KMS-11 (cell line): ENCODE measurements at regions not wholly inside any gene's neighbourhood (a gene's known extent, or its start where the extent isn't known, plus 50 kb on each side); places are given as distances from the start of the nearest gene placed in this dataset.

Source experiments
- H2AFZ ChIP-seq: fragments of 200-600 bp; sonication (generic); 2 replicates; pipeline ENCODE4 v1.6.1; 2016; ENCODE audit warnings: antibody characterized with exemption, mixed run types, low read depth
- H3K27ac ChIP-seq: fragments of 200-600 bp; sonication (generic); 2 replicates; pipeline ENCODE4 v1.6.1; 2016; ENCODE audit warnings: mild to moderate bottlenecking, mixed run types
- H3K27me3 ChIP-seq: fragments of 200-600 bp; sonication (generic); 2 replicates; pipeline ENCODE4 v1.6.1; 2017; ENCODE audit warnings: mild to moderate bottlenecking, low read depth, mixed run types, moderate library complexity; ENCODE audit not compliant: insufficient read depth
- H3K36me3 ChIP-seq: fragments of 200-600 bp; sonication (generic); 2 replicates; pipeline ENCODE4 v1.6.1; 2017; ENCODE audit warnings: mild to moderate bottlenecking, mixed run types; ENCODE audit not compliant: insufficient read depth
- H3K4me1 ChIP-seq: fragments of 200-600 bp; sonication (generic); 2 replicates; pipeline ENCODE4 v1.6.1; 2016; ENCODE audit warnings: mild to moderate bottlenecking, low read depth, mixed run types; ENCODE audit not compliant: poor library complexity, severe bottlenecking
- H3K4me2 ChIP-seq: fragments of 200-600 bp; sonication (generic); 2 replicates; pipeline ENCODE4 v1.7.0; 2016; ENCODE audit warnings: mild to moderate bottlenecking, mixed run types
- H3K4me3 ChIP-seq: fragments of 200-600 bp; sonication (generic); IDR thresholded peaks from 2 replicates; pipeline ENCODE4 v1.6.1; 2017; ENCODE audit warnings: low read depth, low read length, mixed read lengths; ENCODE audit not compliant: insufficient read depth
- H3K79me2 ChIP-seq: fragments of 200-600 bp; sonication (generic); 2 replicates; pipeline ENCODE4 v1.6.1; 2016; ENCODE audit warnings: low read depth, mixed run types; ENCODE audit not compliant: insufficient read depth
- H3K9ac ChIP-seq: fragments of 200-600 bp; sonication (generic); 2 replicates; pipeline ENCODE4 v1.6.1; 2016; ENCODE audit warnings: mild to moderate bottlenecking, mixed run types
- H4K20me1 ChIP-seq: fragments of 200-600 bp; sonication (generic); 2 replicates; pipeline ENCODE4 v1.6.1; 2016; ENCODE audit warnings: mild to moderate bottlenecking, mixed run types; ENCODE audit not compliant: insufficient read depth
- TF ChIP-seq, protein P1 (sequence below): fragments of 200-600 bp; sonication (generic); conservative IDR thresholded peaks from 2 replicates; pipeline ENCODE4 v1.6.1; 2017; ENCODE audit warnings: low read depth, mild to moderate bottlenecking, antibody characterized with exemption, low read length, moderate library complexity, mixed read lengths

DNA sequence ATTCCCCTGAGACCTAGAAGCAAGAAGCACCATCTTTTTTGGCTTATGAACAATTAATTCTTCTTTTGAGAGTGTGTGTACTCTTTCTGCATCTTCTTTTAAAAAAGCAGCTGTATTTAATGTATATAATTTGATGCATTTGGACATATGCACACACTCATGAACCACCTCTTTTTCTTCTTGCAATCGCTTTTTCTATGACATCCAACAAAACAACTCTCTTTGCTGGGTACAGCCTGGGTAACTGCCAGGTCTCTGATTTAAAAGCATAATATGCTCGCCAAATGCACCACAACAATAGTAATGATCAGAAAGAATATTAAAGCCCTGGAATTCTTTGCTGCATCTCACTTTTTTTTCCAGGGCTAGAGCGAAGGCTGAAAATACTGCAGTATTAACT, 97.3 kb downstream of the HAPSTR1 start:
- Histone ChIP-seq H3K4me3 (no peak overlapping the region), H3K27me3 (no peaks in the 10 kb centered on the region), H4K20me1 (no peaks in the 10 kb centered on the region), H3K4me2 (no peak overlapping the region), H3K4me1 (no peaks in the 10 kb centered on the region), H3K9ac (no peak overlapping the region), H2AFZ (no peak overlapping the region), H3K36me3 (no peaks in the 10 kb centered on the region), H3K27ac (no peak overlapping the region), H3K79me2 (no peaks in the 10 kb centered on the region)
- TF ChIP-seq, protein P1, sequence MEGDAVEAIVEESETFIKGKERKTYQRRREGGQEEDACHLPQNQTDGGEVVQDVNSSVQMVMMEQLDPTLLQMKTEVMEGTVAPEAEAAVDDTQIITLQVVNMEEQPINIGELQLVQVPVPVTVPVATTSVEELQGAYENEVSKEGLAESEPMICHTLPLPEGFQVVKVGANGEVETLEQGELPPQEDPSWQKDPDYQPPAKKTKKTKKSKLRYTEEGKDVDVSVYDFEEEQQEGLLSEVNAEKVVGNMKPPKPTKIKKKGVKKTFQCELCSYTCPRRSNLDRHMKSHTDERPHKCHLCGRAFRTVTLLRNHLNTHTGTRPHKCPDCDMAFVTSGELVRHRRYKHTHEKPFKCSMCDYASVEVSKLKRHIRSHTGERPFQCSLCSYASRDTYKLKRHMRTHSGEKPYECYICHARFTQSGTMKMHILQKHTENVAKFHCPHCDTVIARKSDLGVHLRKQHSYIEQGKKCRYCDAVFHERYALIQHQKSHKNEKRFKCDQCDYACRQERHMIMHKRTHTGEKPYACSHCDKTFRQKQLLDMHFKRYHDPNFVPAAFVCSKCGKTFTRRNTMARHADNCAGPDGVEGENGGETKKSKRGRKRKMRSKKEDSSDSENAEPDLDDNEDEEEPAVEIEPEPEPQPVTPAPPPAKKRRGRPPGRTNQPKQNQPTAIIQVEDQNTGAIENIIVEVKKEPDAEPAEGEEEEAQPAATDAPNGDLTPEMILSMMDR: no peak

DNA sequence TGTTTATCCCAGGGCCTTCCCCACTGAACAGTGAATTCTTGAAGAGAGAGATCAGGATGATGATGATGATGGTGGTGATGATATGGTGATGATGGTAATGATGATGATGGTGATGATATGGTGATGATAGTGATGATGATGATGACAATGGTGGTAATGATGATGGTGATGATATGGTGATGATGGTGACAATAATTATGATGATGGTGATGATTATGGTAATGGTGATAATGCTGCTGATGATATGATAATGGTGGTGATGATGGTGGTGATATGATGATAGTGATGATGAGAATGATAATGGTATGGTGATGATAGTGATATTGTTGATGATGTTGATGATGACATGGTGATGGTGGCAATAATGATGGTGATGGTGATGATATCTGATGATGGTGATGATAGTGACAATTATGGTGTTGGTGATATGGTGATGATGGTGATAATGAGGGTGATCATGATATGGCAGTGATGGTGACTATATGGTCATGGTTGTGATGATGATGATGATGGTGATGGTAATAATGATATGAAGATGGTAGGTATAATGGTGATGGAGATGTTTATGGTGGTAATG, 99.9 kb downstream of the HAPSTR1 start:
- no peak overlapping the region for H2AFZ ChIP-seq
- H3K9ac ChIP-seq: no peak overlapping the region
- H3K36me3 ChIP-seq: no peaks in the 10 kb centered on the region
- TF ChIP-seq, protein P1: no peak
- no peaks in the 10 kb centered on the region for H3K79me2 ChIP-seq
- H4K20me1 ChIP-seq: no peaks in the 10 kb centered on the region
- H3K4me1 ChIP-seq: no peaks in the 10 kb centered on the region
- no peak overlapping the region for H3K4me2 ChIP-seq
- no peak overlapping the region for H3K27ac ChIP-seq
- H3K4me3 ChIP-seq: no peak overlapping the region
- no peaks in the 10 kb centered on the region for H3K27me3 ChIP-seq

DNA sequence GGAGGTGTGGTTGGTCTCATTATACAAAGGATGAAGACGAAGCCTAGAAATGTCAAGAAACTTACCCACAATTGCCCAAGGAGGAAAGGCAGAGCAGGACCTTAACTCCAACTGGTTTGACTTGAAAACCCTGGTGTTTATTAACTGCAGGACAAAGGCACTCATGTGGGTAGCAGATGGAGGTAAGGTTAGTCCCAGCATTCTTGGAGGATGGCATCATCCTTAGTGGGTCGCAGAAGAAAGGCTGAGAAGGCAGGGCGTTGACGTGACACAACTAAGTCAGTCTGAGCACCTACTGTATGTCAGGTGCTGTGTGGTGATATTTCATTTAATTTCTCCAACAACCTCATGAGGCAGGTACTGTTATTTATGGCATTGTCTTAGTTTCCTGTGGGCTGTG, 101.3 kb downstream of the HAPSTR1 start:
- no peaks in the 10 kb centered on the region for H4K20me1 ChIP-seq

DNA sequence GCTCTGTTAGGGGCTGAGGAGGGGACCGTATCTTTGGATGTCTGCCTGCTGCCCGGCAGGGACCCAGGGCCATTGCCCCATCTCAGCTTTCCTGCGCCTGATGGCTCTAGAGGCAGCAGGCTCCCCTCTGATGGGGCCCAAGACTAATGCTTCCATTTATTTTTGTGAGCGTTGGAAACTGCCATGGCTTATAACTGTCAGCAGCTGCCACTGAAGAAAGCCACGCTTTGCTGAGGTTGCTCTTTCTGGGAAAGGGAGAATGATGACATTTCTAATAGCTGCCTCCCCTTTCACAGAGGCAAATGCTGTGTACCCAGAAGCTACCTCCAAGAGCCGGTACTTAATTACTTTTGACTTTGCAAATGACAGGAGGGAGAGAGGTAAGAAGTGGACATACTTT, 103.8 kb downstream of the HAPSTR1 start:
- Histone ChIP-seq H3K27ac (no peak overlapping the region), H4K20me1 (no peaks in the 10 kb centered on the region), H3K36me3 (no peaks in the 10 kb centered on the region), H3K4me1 (no peaks in the 10 kb centered on the region), H3K79me2 (no peaks in the 10 kb centered on the region), H3K4me2 (no peak overlapping the region), H2AFZ (no peak overlapping the region), H3K9ac (no peak overlapping the region), H3K27me3 (no peaks in the 10 kb centered on the region), H3K4me3 (no peak overlapping the region)
- TF ChIP-seq, protein P1: no peak

More for the DNA sequence above, 101.3 kb downstream of the HAPSTR1 start:
- no peak overlapping the region for H3K27ac ChIP-seq
- H3K4me1 ChIP-seq: no peaks in the 10 kb centered on the region
- H3K4me2 ChIP-seq: no peak overlapping the region
- no peaks in the 10 kb centered on the region for H3K79me2 ChIP-seq
- no peak overlapping the region for H3K9ac ChIP-seq
- TF ChIP-seq, protein P1: no peak
- no peaks in the 10 kb centered on the region for H3K36me3 ChIP-seq
- no peak overlapping the region for H2AFZ ChIP-seq
- no peak overlapping the region for H3K4me3 ChIP-seq
- no peaks in the 10 kb centered on the region for H3K27me3 ChIP-seq
